IMR-90 (cell line): ENCODE measurements at regions not wholly inside any gene's neighbourhood (a gene's known extent, or its start where the extent isn't known, plus 50 kb on each side); places are given as distances from the start of the nearest gene placed in this dataset.

Experiments used
- ATAC-seq: fragments of 200-7000 bp; cut with Tn5 transposase; 2 replicates; pipeline ENCODE4 v1.9.1; 2020; ENCODE audit warnings: low read depth, mild to moderate bottlenecking, moderate library complexity
- BruUV-seq: library from RNA; stranded (reverse); fragments of 400-500 nt; replicated peaks from 2 replicates; lab custom pipeline; 2021; lab: Mats Ljungman, UMichigan
- CTCF ChIA-PET: fragments of 300-600 bp; formaldehyde crosslinking; extraction: SDS; loops from one replicate; lab custom pipeline; 2021; ENCODE audit warnings: antibody characterized with exemption; lab: Yijun Ruan, JAX
- POLR2A ChIA-PET: fragments of 300-600 bp; sonication (Branson Sonifier 250); formaldehyde crosslinking; loops from one replicate; lab custom pipeline; 2022; ENCODE audit warnings: antibody characterized with exemption; ENCODE audit not compliant: unreplicated experiment; lab: Charles Lee
- DNase-seq: peaks from one replicate; pipeline ENCODE4 v3.0.0; 2013
- H2AFZ ChIP-seq: replicated peaks from 2 replicates; pipeline ENCODE3; 2013; ENCODE audit warnings: low read length, mild to moderate bottlenecking; ENCODE audit not compliant: poor library complexity
- H2AK5ac ChIP-seq: 2 replicates; pipeline ENCODE4 v1.6.1; 2013; ENCODE audit warnings: low read depth, low read length, inconsistent platforms
- H2AK9ac ChIP-seq: replicated peaks from 2 replicates; pipeline ENCODE3; 2013; ENCODE audit warnings: mild to moderate bottlenecking, low read depth, low read length, moderate library complexity; ENCODE audit not compliant: poor library complexity
- H2BK120ac ChIP-seq: 2 replicates; pipeline ENCODE4 v1.6.1; 2013; ENCODE audit warnings: low read depth, low read length, inconsistent platforms
- H2BK15ac ChIP-seq: 3 replicates; pipeline ENCODE4 v1.6.1; 2013; ENCODE audit warnings: low read depth, low read length, inconsistent platforms
- H2BK20ac ChIP-seq: 2 replicates; pipeline ENCODE4 v1.6.1; 2013; ENCODE audit warnings: low read depth, mild to moderate bottlenecking, inconsistent platforms, low read length, moderate library complexity
- H2BK5ac ChIP-seq: 2 replicates; pipeline ENCODE4 v1.6.1; 2013; ENCODE audit warnings: mild to moderate bottlenecking, low read depth, low read length, inconsistent platforms; ENCODE audit not compliant: poor library complexity, severe bottlenecking
- H3K14ac ChIP-seq: replicated peaks from 2 replicates; pipeline ENCODE4 v1.6.1; 2013; ENCODE audit warnings: low read depth, low read length, inconsistent platforms
- H3K18ac ChIP-seq: 2 replicates; pipeline ENCODE4 v1.6.1; 2013; ENCODE audit warnings: low read depth, low read length, control low read depth
- H3K23ac ChIP-seq: 2 replicates; pipeline ENCODE4 v1.6.1; 2013; ENCODE audit warnings: low read depth, low read length, inconsistent platforms
- H3K27ac ChIP-seq: 2 replicates; pipeline ENCODE4 v1.5.1; 2013; ENCODE audit warnings: mild to moderate bottlenecking, control low read depth, low read length; ENCODE audit not compliant: insufficient read depth
- H3K27me3 ChIP-seq: 2 replicates; pipeline ENCODE4 v1.6.1; 2013; ENCODE audit warnings: low read length; ENCODE audit not compliant: control insufficient read depth, insufficient read depth
- H3K36me3 ChIP-seq: 2 replicates; pipeline ENCODE4 v1.6.1; 2013; ENCODE audit warnings: low read length, mixed read lengths; ENCODE audit not compliant: control insufficient read depth, insufficient read depth
- H3K4ac ChIP-seq: 2 replicates; pipeline ENCODE4 v1.6.1; 2013; ENCODE audit warnings: low read depth, low read length, inconsistent platforms
- H3K4me1 ChIP-seq: 2 replicates; pipeline ENCODE4 v1.6.1; 2013; ENCODE audit warnings: low read length, mixed read lengths; ENCODE audit not compliant: control insufficient read depth, insufficient read depth
- H3K4me2 ChIP-seq: 2 replicates; pipeline ENCODE4 v1.6.1; 2013; ENCODE audit warnings: low read depth, mild to moderate bottlenecking, control low read depth, low read length, moderate library complexity
- H3K4me3 ChIP-seq: 2 replicates; pipeline ENCODE4 v1.5.1; 2013; ENCODE audit warnings: low read depth, mild to moderate bottlenecking, control low read depth, low read length, moderate library complexity; ENCODE audit not compliant: insufficient read depth
- H3K56ac ChIP-seq: 2 replicates; pipeline ENCODE4 v1.6.1; 2013; ENCODE audit warnings: low read length, inconsistent platforms; ENCODE audit not compliant: insufficient read depth; ENCODE audit errors: extremely low read depth
- H3K79me1 ChIP-seq, 2 experiments: 2 replicates each; pipeline ENCODE4 v1.6.1; 2013; ENCODE audit warnings: low read length in 2 of 2, inconsistent platforms in 1 of 2, low read depth in 1 of 2
- H3K9ac ChIP-seq: 2 replicates; pipeline ENCODE4 v1.6.1; 2013; ENCODE audit warnings: low read depth, low read length, control low read depth
- H3K9me1 ChIP-seq: 2 replicates; pipeline ENCODE4 v1.6.1; 2013; ENCODE audit warnings: low read length, inconsistent platforms; ENCODE audit not compliant: insufficient read depth
- H3K9me3 ChIP-seq: 2 replicates; pipeline ENCODE4 v1.6.1; 2013; ENCODE audit warnings: low read length; ENCODE audit not compliant: control insufficient read depth, insufficient read depth
- H4K20me1 ChIP-seq: 2 replicates; pipeline ENCODE4 v1.6.1; 2013; ENCODE audit warnings: low read length, inconsistent platforms; ENCODE audit not compliant: insufficient read depth
- H4K5ac ChIP-seq: 2 replicates; pipeline ENCODE4 v1.6.1; 2013; ENCODE audit warnings: mild to moderate bottlenecking, low read depth, low read length, control low read depth
- H4K8ac ChIP-seq, 2 experiments: 2 replicates each; pipeline ENCODE4 v1.6.1; 2013; ENCODE audit warnings: low read depth in 2 of 2, low read length in 2 of 2, control low read depth in 1 of 2, inconsistent platforms in 1 of 2
- H4K91ac ChIP-seq: 2 replicates; pipeline ENCODE4 v1.6.1; 2013; ENCODE audit warnings: low read depth, low read length, inconsistent platforms; ENCODE audit not compliant: insufficient read depth
- BHLHE40 ChIP-seq: fragments of 150-350 bp; IDR thresholded peaks from 2 replicates; pipeline ENCODE4 v1.6.1; 2016; ENCODE audit warnings: mild to moderate bottlenecking, low read depth, low read length
- CEBPB ChIP-seq: IDR thresholded peaks from 2 replicates; pipeline ENCODE4 v1.6.1; 2012; ENCODE audit warnings: low read depth, low read length, improper control_type of control experiment
- CHD1 ChIP-seq: IDR thresholded peaks from 2 replicates; pipeline ENCODE4 v1.6.1; 2012; ENCODE audit warnings: low read depth, low read length, improper control_type of control experiment
- FOS ChIP-seq: fragments of 150-350 bp; IDR thresholded peaks from 2 replicates; pipeline ENCODE4 v1.6.1; 2016; ENCODE audit warnings: low read depth, low read length
- MAFK ChIP-seq: IDR thresholded peaks from 2 replicates; pipeline ENCODE4 v1.6.1; 2012; ENCODE audit warnings: low read depth, low read length, improper control_type of control experiment
- MAZ ChIP-seq: IDR thresholded peaks from 2 replicates; pipeline ENCODE4 v1.6.1; 2012; ENCODE audit warnings: low read depth, mild to moderate bottlenecking, low read length, improper control_type of control experiment, moderate library complexity, borderline replicate concordance
- MXI1 ChIP-seq: IDR thresholded peaks from 2 replicates; pipeline ENCODE4 v1.6.1; 2012; ENCODE audit warnings: low read depth, mild to moderate bottlenecking, low read length, moderate library complexity, borderline replicate concordance
- NFE2L2 ChIP-seq: fragments of 150-350 bp; IDR thresholded peaks from 2 replicates; pipeline ENCODE4 v1.6.1; 2016; ENCODE audit warnings: low read depth, mild to moderate bottlenecking, low read length
- POLR2A ChIP-seq: IDR thresholded peaks from 2 replicates; pipeline ENCODE4 v1.6.1; 2012; ENCODE audit warnings: mild to moderate bottlenecking, low read depth, low read length
- RAD21 ChIP-seq: IDR thresholded peaks from 2 replicates; pipeline ENCODE4 v1.6.1; 2012; ENCODE audit warnings: low read length, improper control_type of control experiment
- RCOR1 ChIP-seq: IDR thresholded peaks from 2 replicates; pipeline ENCODE4 v1.6.1; 2012; ENCODE audit warnings: mild to moderate bottlenecking, low read length, improper control_type of control experiment; ENCODE audit not compliant: insufficient replicate concordance
- RFX5 ChIP-seq: IDR thresholded peaks from 2 replicates; pipeline ENCODE4 v1.8.0; 2012; ENCODE audit warnings: low read depth, mild to moderate bottlenecking, low read length, moderate library complexity
- SMC3 ChIP-seq: fragments of 150-350 bp; IDR thresholded peaks from 2 replicates; pipeline ENCODE4 v1.6.1; 2016; ENCODE audit warnings: low read depth, mild to moderate bottlenecking, antibody characterized with exemption, low read length, moderate library complexity
- WGBS, 2 experiments: methylation state at CpG; one replicate each; pipeline versions ENCODE4 v1.1.5 to v1.1.7; 2013; ENCODE audit warnings: missing lambda C conversion rate in 2 of 2; ENCODE audit not compliant: insufficient read length in 1 of 2; ENCODE audit errors: extremely low coverage in 2 of 2; 5-methylcytosine and 5-hydroxymethylcytosine counted together
- dilution Hi-C: fragments of 300-500 bp; cut with HindIII; formaldehyde crosslinking; loops from one replicate; pipeline ENCODE4 v1.14.3; 2018; ENCODE audit warnings: low sequenced_read_pairs; ENCODE audit not compliant: unreplicated experiment
- in situ Hi-C: fragments of 300-500 bp; cut with MboI; formaldehyde crosslinking; loops from 3 replicates; pipeline ENCODE4 v1.14.3; 2019; ENCODE audit warnings: low sequenced_read_pairs, inconsistent platforms, mixed read lengths
- intact Hi-C: fragments of 100-400 bp; cut with micrococcal nuclease; formaldehyde crosslinking; loops from 2 replicates; pipeline ENCODE4 v1.10.0; 2022
- TF ChIP-seq, protein P1 (sequence below): conservative IDR thresholded peaks from 2 replicates; pipeline ENCODE4 v1.5.1; 2012; ENCODE audit warnings: mild to moderate bottlenecking, low read depth, low read length, improper control_type of control experiment
- TF ChIP-seq, protein P2 (sequence below): fragments of 150-350 bp; IDR thresholded peaks from 2 replicates; pipeline ENCODE4 v1.6.1; 2017; ENCODE audit warnings: mild to moderate bottlenecking, antibody characterized with exemption, low read length, low read depth
- TF ChIP-seq, protein P3 (sequence below): fragments of 150-350 bp; IDR thresholded peaks from 2 replicates; pipeline ENCODE4 v1.6.1; 2016; ENCODE audit warnings: low read depth, mild to moderate bottlenecking, low read length, moderate library complexity, borderline replicate concordance

GRCh38 chr20:40319056-40319455 is 370.0 kb downstream of the MAFB start:
- Histone ChIP-seq H3K27ac (no peak overlapping the region), H4K8ac (no peak overlapping the region), H3K56ac (no peak overlapping the region), H3K27me3 (no peaks in the 10 kb centered on the region), H4K5ac (no peak overlapping the region), H3K79me1 (no peaks in the 10 kb centered on the region), H2BK5ac (no peak overlapping the region), H3K36me3 (no peaks in the 10 kb centered on the region), H3K4ac (no peak overlapping the region), H2AK5ac (no peak overlapping the region), H4K91ac (no peak overlapping the region), H3K4me1 (no peaks in the 10 kb centered on the region), H3K18ac (no peak overlapping the region), H3K9me1 (no peaks in the 10 kb centered on the region), H3K4me2 (no peak overlapping the region), H2BK120ac (no peak overlapping the region), H3K9me3 (no peaks in the 10 kb centered on the region), H3K23ac (no peak overlapping the region), H3K9ac (no peak overlapping the region), H3K4me3 (no peak overlapping the region), H2AK9ac (no peak overlapping the region), H2BK15ac (no peak overlapping the region), H4K20me1 (no peaks in the 10 kb centered on the region), H2BK20ac (no peak overlapping the region), H3K14ac (no peak overlapping the region), H2AFZ (no peak overlapping the region)
- BruUV-seq, result no TSS peak
- WGBS, 2 experiments, result no CpG with 5 or more reads among the region's 3 CpGs
- intact Hi-C loops (no loop called here), in situ Hi-C loops (no loop called here), dilution Hi-C loops (no loop called here)
- CTCF ChIA-PET, result no interaction called here
- POLR2A ChIA-PET, result no interaction called here
- ATAC-seq (no peak), DNase-seq (no peak)
- no peak for TF ChIP-seq MAZ
- TF ChIP-seq RAD21, result no peak
- TF ChIP-seq CHD1, result no peak
- TF ChIP-seq RFX5, result no peak
- TF ChIP-seq MXI1, result no peak
- TF ChIP-seq SMC3, result no peak
- no peak for TF ChIP-seq CEBPB
- TF ChIP-seq, protein P1, sequence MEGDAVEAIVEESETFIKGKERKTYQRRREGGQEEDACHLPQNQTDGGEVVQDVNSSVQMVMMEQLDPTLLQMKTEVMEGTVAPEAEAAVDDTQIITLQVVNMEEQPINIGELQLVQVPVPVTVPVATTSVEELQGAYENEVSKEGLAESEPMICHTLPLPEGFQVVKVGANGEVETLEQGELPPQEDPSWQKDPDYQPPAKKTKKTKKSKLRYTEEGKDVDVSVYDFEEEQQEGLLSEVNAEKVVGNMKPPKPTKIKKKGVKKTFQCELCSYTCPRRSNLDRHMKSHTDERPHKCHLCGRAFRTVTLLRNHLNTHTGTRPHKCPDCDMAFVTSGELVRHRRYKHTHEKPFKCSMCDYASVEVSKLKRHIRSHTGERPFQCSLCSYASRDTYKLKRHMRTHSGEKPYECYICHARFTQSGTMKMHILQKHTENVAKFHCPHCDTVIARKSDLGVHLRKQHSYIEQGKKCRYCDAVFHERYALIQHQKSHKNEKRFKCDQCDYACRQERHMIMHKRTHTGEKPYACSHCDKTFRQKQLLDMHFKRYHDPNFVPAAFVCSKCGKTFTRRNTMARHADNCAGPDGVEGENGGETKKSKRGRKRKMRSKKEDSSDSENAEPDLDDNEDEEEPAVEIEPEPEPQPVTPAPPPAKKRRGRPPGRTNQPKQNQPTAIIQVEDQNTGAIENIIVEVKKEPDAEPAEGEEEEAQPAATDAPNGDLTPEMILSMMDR, result no peak
- no peak for TF ChIP-seq RCOR1
- TF ChIP-seq, protein P2, sequence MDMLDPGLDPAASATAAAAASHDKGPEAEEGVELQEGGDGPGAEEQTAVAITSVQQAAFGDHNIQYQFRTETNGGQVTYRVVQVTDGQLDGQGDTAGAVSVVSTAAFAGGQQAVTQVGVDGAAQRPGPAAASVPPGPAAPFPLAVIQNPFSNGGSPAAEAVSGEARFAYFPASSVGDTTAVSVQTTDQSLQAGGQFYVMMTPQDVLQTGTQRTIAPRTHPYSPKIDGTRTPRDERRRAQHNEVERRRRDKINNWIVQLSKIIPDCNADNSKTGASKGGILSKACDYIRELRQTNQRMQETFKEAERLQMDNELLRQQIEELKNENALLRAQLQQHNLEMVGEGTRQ, result no peak
- TF ChIP-seq, protein P3, sequence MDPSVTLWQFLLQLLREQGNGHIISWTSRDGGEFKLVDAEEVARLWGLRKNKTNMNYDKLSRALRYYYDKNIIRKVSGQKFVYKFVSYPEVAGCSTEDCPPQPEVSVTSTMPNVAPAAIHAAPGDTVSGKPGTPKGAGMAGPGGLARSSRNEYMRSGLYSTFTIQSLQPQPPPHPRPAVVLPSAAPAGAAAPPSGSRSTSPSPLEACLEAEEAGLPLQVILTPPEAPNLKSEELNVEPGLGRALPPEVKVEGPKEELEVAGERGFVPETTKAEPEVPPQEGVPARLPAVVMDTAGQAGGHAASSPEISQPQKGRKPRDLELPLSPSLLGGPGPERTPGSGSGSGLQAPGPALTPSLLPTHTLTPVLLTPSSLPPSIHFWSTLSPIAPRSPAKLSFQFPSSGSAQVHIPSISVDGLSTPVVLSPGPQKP, result no peak
- no peak for TF ChIP-seq MAFK
- no peak for TF ChIP-seq POLR2A
- no peak for TF ChIP-seq FOS
- TF ChIP-seq NFE2L2, result no peak
- TF ChIP-seq BHLHE40, result no peak
